HG03342 (cell line): ENCODE measurements at regions not wholly inside any gene's neighbourhood (a gene's known extent, or its start where the extent isn't known, plus 50 kb on each side); places are given as distances from the start of the nearest gene placed in this dataset.

Source experiments
- ATAC-seq: cut with Tn5 transposase; IDR thresholded peaks from one replicate; pipeline ENCODE4 v1.9.1; 2021; ENCODE audit warnings: mild to moderate bottlenecking, moderate library complexity; ENCODE audit not compliant: unreplicated experiment

- no peak for ATAC-seq
Observed at GRCh38 chr2:120863146-120863545, 127.5 kb downstream of the GLI2 start.

- ATAC-seq = no peak
Observed at GRCh38 chr2:120863661-120864320, 128.1 kb downstream of the GLI2 start.

DNA sequence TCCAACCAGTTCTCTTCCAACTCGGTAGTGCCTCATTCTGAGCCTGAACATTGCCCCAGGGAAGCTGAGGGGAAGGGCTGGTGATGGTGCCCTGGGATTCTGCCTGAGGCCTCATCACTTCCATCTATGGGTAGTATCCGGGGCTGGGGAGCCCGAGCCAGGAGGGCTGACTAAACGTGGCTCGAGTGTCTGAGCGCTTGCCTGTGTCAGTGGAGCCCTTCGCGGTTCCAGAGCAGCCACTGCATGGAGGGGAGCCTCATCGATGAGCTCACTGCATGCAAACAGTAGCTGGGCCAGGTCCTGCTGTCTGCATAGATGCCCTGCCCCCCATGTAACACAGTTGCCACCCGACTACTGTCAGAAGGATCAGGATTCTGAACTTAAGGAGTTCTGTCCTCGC, 129.3 kb downstream of the GLI2 start:
- no peak for ATAC-seq

DNA sequence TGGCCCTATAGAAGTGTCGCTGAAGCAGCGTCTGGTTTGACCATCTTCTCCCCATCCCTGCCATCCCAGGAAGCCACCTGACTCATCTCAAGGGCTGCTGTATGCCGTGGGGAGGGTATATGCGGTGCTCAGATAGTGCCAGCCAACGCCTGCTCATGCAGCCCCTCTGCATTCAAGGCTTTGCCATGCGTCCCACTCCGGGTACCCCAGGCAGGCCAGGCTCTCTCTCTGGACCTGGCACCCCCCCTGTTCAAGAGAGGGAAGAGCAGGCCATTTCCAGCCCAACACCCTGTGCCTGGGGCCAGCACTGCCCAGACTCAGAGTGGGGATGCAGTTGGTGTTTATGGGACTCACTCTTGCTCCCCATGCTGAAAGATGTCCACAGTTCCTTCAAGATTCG, 130.0 kb downstream of the GLI2 start:
- ATAC-seq = no peak

- ATAC-seq = no peak
Observed at GRCh38 chr2:120866071-120866470, 130.4 kb downstream of the GLI2 start.

GRCh38 chr2:120866483-120867140, 130.9 kb downstream of the GLI2 start:
- ATAC-seq = no peak

- ATAC-seq = no peak
Observed at GRCh38 chr2:120867290-120868241, 131.9 kb downstream of the GLI2 start.

GRCh38 chr2:120868366-120868765, 132.7 kb downstream of the GLI2 start:
- ATAC-seq = no peak

- ATAC-seq = no peak
Observed at GRCh38 chr2:120869036-120869729, 133.5 kb downstream of the GLI2 start.

- no peak for ATAC-seq
Observed at GRCh38 chr2:120869730-120870466, 134.2 kb downstream of the GLI2 start.

GRCh38 chr2:120870467-120870788, 134.8 kb downstream of the GLI2 start:
- ATAC-seq = no peak

GRCh38 chr2:120871016-120871635, 135.5 kb downstream of the GLI2 start:
- ATAC-seq = no peak

- no peak for ATAC-seq
Observed at GRCh38 chr2:120871881-120872620, 136.4 kb downstream of the GLI2 start.

- no peak for ATAC-seq
Observed at GRCh38 chr2:120873958-120874887, 138.6 kb downstream of the GLI2 start.

DNA sequence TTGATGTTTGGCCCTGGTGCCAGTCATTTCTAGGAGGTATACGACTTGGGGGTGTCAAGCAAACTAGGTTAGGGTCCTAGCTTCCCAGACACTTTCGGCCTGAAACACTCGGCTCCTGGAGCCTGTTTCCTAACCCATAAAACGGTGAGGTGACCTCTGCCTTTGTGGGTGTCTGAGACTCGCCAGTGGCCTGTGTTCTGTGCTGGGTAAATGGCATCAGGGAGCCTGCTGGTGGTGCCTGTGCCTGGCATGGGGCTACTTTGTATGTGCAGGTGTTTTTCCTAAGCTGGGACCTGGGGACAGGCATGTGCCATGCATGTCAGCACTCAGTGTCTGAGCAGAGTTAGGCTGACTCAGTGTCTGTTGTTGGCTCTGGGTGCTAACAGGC, 139.2 kb downstream of the GLI2 start:
- no peak for ATAC-seq

- ATAC-seq = no peak
Observed at GRCh38 chr2:120875431-120875830, 139.8 kb downstream of the GLI2 start.

DNA sequence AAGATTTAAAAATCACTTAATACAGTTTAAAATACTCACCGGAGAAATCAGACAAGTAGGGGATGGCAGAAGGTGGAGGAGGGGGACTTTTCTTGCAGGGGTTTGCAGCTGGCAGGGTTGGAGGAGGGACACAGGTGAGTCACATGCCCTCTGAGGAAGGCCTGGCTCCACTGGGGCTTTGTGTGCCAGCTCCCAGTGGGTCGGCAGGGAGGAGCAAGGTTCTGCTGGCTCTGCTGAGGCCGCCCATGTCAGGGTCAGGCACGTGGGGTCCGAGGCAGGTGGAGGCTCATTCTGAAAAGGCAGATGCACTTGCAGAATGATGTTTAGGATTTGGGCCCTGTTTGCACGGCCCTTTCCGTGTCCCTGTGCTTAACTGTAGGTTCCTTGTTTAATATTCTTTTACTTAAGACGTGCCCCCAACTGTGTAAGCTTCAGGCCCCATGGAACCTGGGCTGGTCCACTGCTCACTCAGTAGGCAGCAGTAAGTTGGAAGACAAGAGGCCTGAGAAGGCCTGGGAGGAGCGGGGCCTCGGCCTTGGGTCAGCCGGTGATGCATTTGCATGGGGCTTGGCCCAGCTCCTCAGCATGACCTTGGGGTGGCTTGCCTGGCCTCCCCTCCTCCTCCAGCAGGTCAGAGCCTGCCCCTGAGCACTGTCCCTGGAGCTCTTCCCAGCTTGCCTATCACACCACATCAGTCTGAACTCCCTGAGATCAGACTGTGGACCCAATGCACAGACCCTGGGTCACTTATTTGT, 141.0 kb downstream of the GLI2 start:
- ATAC-seq = no peak

GRCh38 chr2:120877409-120877808, 141.7 kb downstream of the GLI2 start:
- ATAC-seq = no peak
